DND-41 (cell line): ENCODE measurements at regions not wholly inside any gene's neighbourhood (a gene's known extent, or its start where the extent isn't known, plus 50 kb on each side); places are given as distances from the start of the nearest gene placed in this dataset.
A peak's percentile ranks its signal among the peaks of the same experiment; 100 is the strongest.
"Not testable (repeated sequence)": the region's sequence is repeated elsewhere in the genome, so short reads cannot be mapped to it uniquely, and the experiment has no call there.

Experiments used
- ATAC-seq: fragments of 200-7000 bp; cut with Tn5 transposase; 3 replicates; pipeline ENCODE4 v1.9.1; 2021; ENCODE audit warnings: low read depth; ENCODE audit not compliant: insufficient read depth
- DNase-seq: peaks from one replicate; pipeline ENCODE4 v3.0.0-alpha.2; 2020
- H2AFZ ChIP-seq: 2 replicates; pipeline ENCODE4 v1.6.0; 2012; ENCODE audit warnings: low read depth, low read length
- H3K27ac ChIP-seq: 2 replicates; pipeline ENCODE4 v1.5.1; 2012; ENCODE audit warnings: low read length, inconsistent platforms
- H3K27me3 ChIP-seq: fragments of 200-600 bp; sonication (generic); 2 replicates; pipeline ENCODE4 v1.6.0; 2012; ENCODE audit warnings: low read length, mild to moderate bottlenecking, inconsistent platforms; ENCODE audit not compliant: insufficient read depth, poor library complexity
- H3K36me3 ChIP-seq: 2 replicates; pipeline ENCODE4 v1.5.1; 2012; ENCODE audit warnings: low read length, inconsistent platforms; ENCODE audit not compliant: insufficient read depth
- H3K4me1 ChIP-seq: 2 replicates; pipeline ENCODE4 v1.5.1; 2012; ENCODE audit warnings: mild to moderate bottlenecking, low read length; ENCODE audit not compliant: insufficient read depth
- H3K4me2 ChIP-seq: 2 replicates; pipeline ENCODE4 v1.6.0; 2012; ENCODE audit warnings: mild to moderate bottlenecking, moderate library complexity, low read length, inconsistent platforms; ENCODE audit not compliant: insufficient read depth
- H3K4me3 ChIP-seq, 2 experiments: fragments of 200-600 bp in 1 of 2; shearing (Covaris generic) in 1 of 2; 2 replicates each; pipeline ENCODE4 v1.5.1; 2012 to 2016; ENCODE audit warnings: inconsistent platforms in 2 of 2, low read length in 2 of 2, mild to moderate bottlenecking in 2 of 2, low read depth in 1 of 2, moderate library complexity in 1 of 2
- H3K79me2 ChIP-seq: 2 replicates; pipeline ENCODE4 v1.6.0; 2012; ENCODE audit warnings: low read length, inconsistent platforms; ENCODE audit not compliant: insufficient read depth
- H3K9ac ChIP-seq: 2 replicates; pipeline ENCODE4 v1.6.0; 2012; ENCODE audit warnings: low read depth, mild to moderate bottlenecking, inconsistent platforms, low read length, moderate library complexity
- H3K9me3 ChIP-seq: 2 replicates; pipeline ENCODE4 v1.5.1; 2012; ENCODE audit warnings: low read length, moderate library complexity, mild to moderate bottlenecking, inconsistent platforms; ENCODE audit not compliant: insufficient read depth, severe bottlenecking
- H4K20me1 ChIP-seq: 2 replicates; pipeline ENCODE4 v1.6.0; 2012; ENCODE audit warnings: low read length; ENCODE audit not compliant: insufficient read depth
- CTCF ChIP-seq: IDR thresholded peaks from 2 replicates; pipeline ENCODE4 v1.5.1; 2012; ENCODE audit warnings: borderline replicate concordance, low read length, moderate library complexity, mild to moderate bottlenecking; ENCODE audit not compliant: poor library complexity, severe bottlenecking; ENCODE audit errors: extremely low read depth
- EZH2 ChIP-seq: IDR thresholded peaks from 3 replicates; pipeline ENCODE4 v1.6.1; 2012; ENCODE audit warnings: borderline replicate concordance, low read depth, mild to moderate bottlenecking, moderate library complexity, low read length, inconsistent platforms; ENCODE audit not compliant: severe bottlenecking

GRCh38 chr2:196295005-196295404, 123.6 kb upstream of the STK17B start:
- H3K4me3 ChIP-seq, result no peak overlapping the region
- ATAC-seq (peak; percentile 36; the same call in 1 of the 3 replicates), DNase-seq (no peak)
- no peak overlapping the region for H3K9ac ChIP-seq
- H3K27ac ChIP-seq, result no peak overlapping the region
- H3K27me3 ChIP-seq, result no peaks in the 10 kb centered on the region
- no peaks in the 10 kb centered on the region for H4K20me1 ChIP-seq
- H3K9me3 ChIP-seq, result no peaks in the 10 kb centered on the region
- no peak for TF ChIP-seq EZH2
- TF ChIP-seq CTCF, result no peak
- peaks cover 6% of the 10 kb centered on the region; the same call in 1 of the 2 replicates for H3K4me1 ChIP-seq
- 0 out of 2 replicates have a peak overlapping the region, but pooled peaks have one; percentile 0 for H2AFZ ChIP-seq
- no peaks in the 10 kb centered on the region for H3K79me2 ChIP-seq
- H3K4me2 ChIP-seq, result no peak overlapping the region
- H3K36me3 ChIP-seq, result no peaks in the 10 kb centered on the region

DNA sequence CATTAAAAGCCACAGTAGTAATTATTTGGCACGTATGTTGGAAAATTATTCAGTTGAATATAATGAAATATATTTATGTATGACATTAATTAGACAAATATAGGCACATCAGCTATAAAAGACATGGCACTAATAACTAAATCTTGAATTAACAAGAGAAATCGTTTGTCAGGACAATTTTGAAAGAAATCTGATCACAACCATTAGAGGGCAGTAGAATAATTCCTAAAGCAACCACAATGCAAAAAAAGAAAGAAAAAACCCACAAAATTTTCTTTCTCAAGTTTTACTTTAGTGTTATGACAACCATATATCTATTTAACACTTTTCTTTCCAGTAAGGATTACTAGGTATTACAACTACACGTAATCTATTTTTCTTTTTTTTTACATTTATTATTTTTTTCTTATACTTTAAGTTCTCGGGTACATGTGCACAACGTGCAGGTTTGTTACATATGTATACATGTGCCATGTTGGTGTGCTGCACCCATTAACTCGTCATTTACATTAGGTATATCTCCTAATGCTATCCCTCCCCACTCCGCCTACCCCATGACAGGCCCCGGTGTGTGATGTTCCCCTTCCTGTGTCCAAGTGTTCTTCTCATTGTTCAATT, 126.8 kb upstream of the STK17B start:
- not testable (repeated sequence) for H3K9me3 ChIP-seq, H3K27ac ChIP-seq, H3K36me3 ChIP-seq, H3K27me3 ChIP-seq, H3K4me1 ChIP-seq, H3K79me2 ChIP-seq, H3K9ac ChIP-seq, H4K20me1 ChIP-seq, DNase-seq, H3K4me2 ChIP-seq, H3K4me3 ChIP-seq, H2AFZ ChIP-seq
- ATAC-seq, result peak; percentile 49; the same call in 1 of the 3 replicates
- peak; percentile 67 for TF ChIP-seq CTCF

DNA sequence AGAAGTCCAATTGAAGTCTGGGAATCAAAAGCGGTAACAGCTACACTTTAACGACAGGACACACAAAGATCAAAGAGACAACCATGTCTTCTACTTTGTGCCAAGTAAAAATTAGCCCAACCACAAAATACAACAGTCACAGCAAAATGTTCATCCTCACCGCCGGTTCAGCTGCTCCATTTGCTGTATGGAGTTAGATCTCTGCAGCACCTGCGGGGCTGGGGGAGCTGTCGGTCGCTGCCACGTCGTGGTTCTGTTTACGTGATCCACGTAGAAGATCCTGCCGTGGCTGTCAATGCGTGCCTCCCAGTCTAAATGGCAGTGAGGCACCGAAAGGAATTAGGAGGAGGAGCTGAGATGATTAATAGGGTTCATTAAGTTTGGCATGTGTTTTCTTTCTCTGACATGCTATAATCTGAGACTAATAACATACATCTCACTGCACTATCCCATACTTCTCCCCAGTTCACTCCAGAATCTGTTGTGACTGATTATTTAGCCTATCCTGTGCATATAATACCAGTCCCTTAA, 136.5 kb upstream of the STK17B start:
- Histone ChIP-seq H3K79me2 (no peaks in the 10 kb centered on the region), H4K20me1 (no peaks in the 10 kb centered on the region), H3K4me1 (no peaks in the 10 kb centered on the region), H3K27me3 (no peaks in the 10 kb centered on the region), H3K4me3 (no peak overlapping the region), H3K27ac (no peak overlapping the region), H3K4me2 (no peak overlapping the region), H2AFZ (no peak overlapping the region), H3K9me3 (no peaks in the 10 kb centered on the region), H3K36me3 (no peaks in the 10 kb centered on the region), H3K9ac (no peak overlapping the region)
- no peak for TF ChIP-seq CTCF
- no peak for TF ChIP-seq EZH2
- ATAC-seq (peak; percentile 69), DNase-seq (peak; percentile 46)
